Hippocampal formation (tissue), 2 donors: ENCODE measurements at regions not wholly inside any gene's neighbourhood (a gene's known extent, or its start where the extent isn't known, plus 50 kb on each side); places are given as distances from the start of the nearest gene placed in this dataset.
"Not testable (repeated sequence)": the region's sequence is repeated elsewhere in the genome, so short reads cannot be mapped to it uniquely, and the experiment has no call there.

Experiments used
- DNase-seq, 2 donors: peaks; one replicate each; lab custom pipeline; 2025; lab: John Stamatoyannopoulos, UW

DNA sequence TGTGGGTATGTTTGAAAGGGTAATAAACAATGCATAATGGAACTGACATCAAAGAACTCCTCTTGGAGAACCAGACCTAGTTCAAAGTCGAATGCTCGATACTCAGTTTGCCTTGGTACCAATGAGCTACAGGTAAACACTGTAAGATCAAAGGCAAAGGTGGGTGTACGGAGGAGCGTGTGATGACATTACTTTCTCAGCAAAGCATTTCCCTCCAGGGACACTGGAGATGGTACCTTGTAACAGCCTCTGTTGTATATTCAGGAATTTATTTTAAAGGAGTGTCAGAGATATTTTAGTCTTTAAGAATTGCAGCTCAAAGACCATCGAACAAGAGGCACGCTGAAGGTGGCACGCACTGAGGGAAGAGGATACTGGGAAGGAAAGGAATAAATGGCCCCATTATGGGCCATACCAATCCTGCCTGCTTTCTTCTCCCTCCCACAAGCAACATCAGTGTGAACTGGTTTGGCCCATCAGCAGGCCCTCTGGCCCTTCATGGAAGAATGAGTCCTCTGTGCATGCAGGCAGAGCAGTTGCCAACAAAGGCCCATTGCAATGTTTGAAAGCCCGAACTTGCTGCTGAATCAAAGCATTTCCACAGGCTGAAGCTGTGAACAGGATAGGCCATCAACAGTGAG is 410.2 kb downstream of the ACTL7B start:
- DNase-seq = peak; percentile 83 to 88

DNA sequence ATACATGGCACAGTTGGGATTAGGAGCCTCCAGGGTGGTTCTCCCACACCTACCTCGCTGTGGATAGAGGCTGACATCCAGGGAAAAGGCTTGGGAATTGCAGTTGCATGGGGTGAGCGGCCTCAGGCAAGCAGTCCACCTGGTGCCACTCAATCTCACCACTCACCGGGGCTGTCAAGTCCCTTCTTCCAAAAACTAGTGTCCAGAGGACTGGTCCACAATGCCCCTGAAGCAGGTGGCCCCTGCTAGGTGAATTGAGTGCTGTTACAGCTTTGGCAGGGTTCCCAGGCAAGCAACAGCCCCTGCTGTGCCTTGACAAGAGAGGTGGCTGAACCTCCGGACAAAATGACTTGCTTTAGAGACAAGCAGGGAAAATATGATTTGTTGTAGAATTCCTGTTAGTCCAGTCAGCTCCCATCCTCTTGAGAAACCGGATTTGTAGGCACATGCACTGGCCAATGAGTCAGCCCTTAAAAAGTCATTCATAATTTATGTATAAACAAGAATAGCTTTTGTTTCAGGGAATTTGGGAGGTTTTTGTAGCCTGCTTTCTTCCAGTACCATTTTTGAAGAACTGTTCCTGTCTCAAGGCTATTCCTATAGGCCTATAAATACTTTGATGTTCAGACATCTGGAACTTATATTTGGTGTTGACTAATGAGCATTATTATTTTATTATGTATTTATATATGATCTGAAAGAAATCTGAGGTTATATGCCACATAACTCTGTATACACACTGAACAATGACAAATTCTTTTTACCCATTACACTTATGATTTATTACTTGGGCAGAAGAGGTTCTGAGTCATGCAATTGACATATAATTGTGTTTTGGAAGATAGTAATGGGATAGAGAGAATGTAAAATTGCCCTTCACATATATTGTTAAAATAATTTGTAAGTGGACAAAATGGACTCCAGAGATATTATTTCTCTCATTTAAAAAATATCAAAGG is 411.1 kb downstream of the ACTL7B start:
- no peak for DNase-seq

DNA sequence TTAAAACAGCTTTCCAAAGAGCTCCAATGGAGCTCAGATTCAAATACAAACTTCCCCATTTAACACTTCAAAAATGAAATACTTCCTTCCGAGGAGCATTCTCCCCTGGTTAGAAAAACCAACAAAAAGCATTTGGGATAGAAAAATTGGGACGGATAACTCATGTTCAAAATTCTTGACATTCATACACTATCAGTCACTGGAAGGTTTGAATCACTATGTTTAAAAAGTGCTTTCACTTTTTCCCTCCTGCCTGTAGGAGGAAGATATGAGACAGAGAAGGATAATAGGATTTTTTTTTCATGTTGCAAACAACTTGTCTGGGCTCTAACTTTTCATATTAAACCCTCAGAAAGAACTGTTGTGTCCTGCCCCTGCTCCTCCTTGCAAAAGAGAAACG is 412.0 kb downstream of the ACTL7B start:
- no peak for DNase-seq

DNA sequence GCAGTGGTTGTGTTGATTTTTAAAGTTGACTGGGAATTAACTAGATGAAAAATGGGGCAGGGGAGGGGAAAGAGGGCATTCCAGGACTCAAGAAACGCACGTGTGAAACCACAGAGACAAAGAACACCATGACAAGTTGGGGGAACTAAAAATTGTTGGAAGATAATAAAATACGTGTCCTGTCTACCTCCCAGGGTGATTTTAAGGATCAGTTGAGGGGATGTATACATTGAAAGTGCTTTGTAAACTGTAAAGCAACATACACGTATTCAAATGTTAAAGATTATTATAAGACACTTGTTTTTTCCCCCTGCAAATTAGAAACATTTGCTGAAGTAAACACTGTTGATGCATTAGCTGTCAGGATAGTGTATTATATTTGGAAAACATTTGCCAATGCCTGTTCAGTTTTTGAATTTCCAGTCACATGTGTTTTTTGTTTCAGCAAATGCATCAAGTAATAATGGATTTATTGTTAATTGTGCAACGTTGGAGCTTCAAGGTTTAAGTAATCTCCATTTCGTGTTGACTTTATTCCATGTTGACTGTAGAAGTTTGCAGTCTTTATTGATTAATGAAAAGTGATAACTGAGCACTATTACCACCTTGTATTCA is 412.7 kb downstream of the ACTL7B start:
- DNase-seq = no peak

DNA sequence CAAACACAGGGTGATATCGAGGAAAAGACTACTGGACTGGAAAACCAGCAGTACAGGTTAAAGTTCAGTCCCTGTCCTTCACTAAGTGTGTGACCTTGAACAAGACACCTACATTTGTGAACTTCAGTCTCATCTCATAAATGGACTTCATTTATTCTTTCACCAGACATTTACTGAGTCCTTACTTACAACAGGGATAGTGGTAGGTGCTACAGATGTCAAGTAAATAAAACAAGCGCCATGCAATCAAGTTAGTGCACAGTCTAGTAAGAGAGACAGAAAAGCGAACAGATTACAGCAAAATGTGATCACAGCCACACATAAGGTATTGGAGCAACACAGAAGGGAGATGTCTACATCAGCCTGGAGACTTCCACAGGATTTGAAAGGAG is 413.2 kb downstream of the ACTL7B start:
- no peak for DNase-seq

DNA sequence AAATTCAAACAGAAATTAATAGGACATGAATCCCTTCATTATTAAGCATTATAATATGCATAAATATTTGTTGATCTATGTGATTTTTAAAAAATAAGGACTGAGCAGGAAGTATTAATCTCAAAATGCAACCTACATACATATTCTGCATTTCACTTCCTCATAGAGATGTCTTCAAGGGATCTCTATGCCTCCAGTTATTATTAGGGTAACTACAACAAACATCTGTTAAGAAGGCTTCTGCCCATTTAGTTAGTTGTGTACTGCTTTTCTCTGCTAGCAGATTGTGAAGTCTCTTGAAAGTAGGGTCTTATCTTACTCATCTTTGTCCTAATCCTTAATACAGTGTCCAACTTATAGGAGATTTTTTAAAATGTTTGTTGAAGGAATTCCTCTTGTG is 414.1 kb downstream of the ACTL7B start:
- DNase-seq = no peak

DNA sequence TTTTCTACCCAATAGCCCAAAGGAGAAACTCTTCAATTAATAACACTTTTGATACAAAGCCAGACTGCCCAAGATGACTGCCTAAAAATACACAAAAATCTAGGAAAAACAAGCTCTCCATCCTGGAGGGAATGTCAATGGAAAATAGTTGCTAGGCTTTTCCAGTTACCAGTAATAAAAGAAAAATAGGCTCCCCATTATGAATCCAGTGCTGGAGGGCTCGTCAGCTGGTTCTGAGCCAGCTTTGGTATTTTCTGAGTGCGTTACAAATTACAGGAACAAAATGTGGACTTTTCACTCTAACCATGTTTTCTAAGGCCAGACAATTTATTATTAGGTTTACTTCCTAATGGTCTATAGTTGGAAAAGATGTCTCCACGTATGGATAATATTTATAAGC is 414.5 kb downstream of the ACTL7B start:
- DNase-seq = no peak

DNA sequence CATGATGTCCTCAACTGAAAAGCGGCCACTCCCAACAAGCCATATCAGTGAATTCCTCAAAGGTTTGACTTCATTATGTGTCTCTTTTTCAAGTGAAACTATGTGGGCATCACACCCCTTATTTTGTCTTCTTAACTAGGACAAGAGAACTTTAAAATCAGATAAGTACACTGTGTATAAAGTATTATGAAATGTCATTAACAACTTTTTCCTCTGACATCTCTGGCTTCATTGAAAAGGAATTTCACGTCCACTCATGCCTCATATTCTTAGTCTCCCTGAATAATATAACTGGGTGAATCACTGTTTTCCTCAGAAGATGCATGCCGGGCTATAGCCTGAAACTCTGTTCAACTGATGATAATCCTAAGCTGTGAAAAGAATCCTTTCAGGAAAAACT is 415.8 kb downstream of the ACTL7B start:
- DNase-seq = no peak

DNA sequence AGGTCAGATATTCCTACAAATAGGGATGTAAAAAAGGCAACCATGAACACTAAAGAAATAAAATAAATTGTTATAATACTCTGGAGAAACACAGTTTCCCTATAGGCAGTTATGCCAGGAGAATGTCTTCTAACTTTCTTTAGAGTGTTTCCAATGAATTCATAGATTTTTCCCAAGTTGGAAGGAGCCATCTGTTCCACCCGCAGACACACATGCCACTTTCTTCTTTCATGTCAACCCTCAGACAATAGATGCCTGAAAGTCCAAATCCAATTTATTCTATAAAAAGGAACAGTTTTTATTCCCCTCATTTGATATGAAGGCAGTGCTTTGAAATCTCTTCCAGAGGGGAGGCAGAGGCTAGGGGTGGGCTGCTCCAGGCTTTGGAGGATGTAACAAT is 418.1 kb downstream of the ACTL7B start:
- no peak for DNase-seq

DNA sequence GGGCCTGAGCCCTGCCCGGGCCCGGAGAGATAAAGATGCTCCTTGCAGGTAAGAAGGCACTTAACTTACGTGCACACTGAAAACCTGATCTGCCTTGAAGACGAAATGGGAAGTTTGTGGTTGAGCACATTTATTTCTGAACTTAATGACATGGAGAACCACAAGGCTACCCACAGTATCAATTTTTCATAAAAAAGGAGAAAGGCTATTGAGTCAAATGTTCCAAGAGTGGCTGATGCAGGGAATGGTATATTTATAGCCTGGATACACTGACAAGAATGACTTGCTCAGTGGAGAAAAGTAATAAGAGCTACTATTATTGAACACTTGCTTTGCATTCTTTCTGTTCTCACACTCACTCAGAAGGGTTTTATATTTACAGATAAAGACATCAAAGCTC is 419.3 kb downstream of the ACTL7B start:
- DNase-seq = no peak

DNA sequence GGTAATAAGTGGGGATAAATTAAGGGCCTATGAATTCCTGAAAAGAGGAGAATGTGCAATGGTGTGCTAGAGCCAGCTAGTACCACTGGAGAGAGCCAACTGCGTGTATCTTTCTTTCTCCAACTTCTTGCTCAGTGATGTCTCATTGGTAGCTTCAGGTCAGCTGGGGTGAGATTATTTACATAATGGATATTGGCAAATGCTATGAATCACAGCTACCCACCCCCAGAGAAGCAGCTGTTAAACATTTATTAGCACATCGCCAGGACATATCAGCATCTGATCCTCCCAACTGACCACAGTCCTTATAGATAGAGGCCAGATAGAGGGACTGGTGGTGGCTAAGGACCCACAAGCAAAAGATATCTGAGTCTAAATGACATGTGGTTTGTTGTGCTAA is 421.3 kb downstream of the ACTL7B start:
- DNase-seq = no peak

DNA sequence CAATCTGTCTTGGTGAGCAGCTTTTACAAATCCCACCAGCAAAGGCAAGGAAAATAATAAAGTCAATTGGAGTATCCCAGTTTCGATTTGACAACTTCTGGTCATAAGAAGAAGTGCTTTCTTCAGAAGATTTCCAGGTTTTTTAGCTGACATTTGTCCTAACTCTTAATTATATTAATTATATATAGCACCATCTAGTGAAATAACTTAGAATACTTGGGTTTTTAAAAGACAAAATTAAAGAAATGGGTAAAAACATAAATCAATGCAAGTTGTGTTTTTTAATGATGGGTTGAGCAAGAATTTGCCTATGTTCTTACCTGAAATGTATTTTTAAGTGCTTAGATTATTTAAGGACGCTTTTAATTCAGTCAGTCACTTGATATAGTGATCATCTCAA is 421.8 kb downstream of the ACTL7B start:
- no peak for DNase-seq

DNA sequence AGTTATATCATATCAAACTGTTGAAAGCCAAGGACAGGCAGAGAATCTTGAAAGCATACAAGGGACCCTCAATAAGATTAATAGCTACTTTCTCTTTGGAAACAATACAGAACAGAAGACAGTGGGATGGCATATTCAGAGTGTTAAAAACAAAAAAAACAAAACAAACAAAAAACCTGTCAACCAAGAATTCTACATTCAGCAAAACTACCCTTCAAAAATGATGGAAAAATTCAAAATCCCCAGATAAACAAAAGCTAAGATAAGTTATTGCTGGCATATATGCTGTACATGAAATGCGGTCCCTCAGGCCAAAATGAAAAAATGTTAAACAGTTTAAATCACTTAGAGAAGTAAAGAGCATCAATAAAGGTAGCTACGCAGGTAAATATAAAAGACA is 425.1 kb downstream of the ACTL7B start:
- DNase-seq = no peak

DNA sequence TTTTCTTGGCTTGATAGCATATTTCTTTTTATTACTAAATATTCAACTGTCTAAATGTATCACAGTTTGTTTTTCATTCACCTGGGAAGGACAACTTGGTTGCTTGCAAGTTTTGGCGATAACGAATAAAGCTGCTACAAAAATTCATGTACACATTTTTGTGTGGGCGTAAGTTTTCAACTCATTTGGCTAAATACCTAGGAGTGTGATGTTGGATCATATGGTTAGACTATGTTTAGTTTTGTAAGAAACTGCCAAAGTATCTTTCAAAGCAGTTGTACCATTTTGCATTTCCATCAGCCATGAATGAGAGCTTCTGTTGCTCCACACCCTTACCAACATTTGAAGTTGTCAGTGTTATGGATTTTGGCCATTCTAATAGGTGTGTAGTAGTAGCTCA is 428.0 kb downstream of the ACTL7B start:
- no peak for DNase-seq

DNA sequence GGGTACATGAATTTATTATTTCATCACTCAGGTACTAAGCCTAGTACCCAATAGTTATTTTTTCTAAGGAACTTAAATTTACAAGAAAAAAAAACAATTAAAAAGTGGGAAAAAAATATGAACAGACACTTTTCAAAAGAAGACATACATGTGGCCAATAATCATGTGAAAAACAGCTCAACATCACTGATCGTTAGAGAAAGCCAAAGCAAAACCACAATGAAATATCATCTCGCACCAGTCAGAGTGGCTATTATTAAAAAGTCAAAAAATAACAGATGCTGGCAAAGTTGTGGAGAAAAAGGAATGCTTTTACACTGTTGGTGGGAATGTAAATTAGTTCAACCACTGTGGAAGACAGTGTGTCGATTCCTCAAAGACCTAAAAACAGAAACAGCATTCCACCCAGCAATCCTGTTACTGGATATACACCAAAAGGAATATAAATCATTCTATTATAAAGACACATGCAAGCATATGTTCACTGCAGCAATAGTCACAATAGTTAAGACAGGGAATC is 429.3 kb downstream of the ACTL7B start:
- not testable (repeated sequence) for DNase-seq

DNA sequence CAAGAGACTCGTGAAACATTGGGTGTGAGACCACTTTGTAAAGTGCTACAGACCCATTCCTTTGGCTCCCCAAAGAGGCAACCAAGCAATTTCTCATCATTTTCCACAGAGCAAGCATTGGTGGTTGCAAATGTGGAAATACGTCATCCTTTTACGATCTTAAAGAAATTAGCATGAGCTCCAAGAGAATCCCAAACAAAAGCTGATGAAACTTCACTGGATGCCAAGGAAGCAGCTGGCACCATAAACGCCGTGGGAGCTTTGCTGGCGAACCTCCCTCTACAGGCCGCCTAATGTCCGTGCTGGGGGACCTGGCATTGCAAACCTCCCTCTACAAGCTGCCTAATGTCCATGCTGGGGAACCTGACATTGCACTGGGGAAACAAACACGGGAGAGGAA is 432.4 kb downstream of the ACTL7B start:
- DNase-seq = no peak

DNA sequence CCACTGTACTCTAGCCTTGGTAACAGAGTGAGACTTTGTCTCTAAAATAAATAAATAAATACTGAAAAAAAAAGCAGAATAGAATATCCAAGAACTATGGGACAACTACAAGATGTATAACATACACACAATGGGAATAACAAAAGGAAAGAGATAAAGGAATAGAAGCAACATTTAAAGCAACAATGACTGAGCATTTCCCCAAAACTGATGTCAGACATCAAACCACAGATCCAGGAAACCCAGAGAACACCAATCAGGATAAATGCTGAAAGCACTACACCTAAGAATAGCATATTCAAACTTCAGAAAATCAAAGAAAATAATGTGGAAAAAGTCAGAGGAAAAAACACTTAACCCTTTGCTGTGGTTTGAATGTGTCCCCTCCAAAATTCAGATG is 436.4 kb downstream of the ACTL7B start:
- no peak for DNase-seq

DNA sequence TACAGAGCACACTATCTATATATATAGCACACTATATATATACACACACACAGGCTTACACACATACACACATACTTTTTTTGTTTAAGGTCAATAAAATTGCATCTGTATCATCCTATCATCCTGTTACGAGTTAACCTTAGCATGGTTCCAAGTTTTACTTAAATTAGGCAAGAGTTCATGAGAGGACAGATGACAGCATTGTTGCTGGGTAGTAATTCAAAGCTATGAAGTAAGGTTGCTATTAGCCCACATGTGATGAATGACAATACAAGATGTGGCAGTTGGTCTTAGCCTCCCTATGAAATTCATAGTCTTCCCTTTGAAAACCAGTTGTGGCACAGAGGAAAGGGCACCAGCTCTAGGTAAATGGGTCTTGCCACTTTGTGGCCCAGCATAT is 438.1 kb downstream of the ACTL7B start:
- DNase-seq = no peak

DNA sequence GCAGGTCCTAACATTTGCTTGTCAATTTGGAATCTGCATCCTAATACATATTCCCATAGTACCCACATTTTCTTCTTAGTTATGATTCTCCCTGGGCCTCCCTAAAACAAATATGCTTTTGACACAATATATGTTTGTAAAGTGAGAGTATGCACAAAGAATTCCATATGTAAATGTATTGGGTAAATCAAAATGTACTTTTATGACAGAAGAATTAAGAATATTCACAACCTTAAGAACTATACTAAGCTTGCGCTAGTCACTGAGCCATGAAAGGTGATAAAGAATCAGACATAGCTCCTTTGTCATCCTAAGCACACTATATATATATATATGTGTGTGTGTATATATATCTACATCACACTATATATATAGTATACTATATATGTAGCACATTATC is 438.5 kb downstream of the ACTL7B start:
- DNase-seq = no peak

DNA sequence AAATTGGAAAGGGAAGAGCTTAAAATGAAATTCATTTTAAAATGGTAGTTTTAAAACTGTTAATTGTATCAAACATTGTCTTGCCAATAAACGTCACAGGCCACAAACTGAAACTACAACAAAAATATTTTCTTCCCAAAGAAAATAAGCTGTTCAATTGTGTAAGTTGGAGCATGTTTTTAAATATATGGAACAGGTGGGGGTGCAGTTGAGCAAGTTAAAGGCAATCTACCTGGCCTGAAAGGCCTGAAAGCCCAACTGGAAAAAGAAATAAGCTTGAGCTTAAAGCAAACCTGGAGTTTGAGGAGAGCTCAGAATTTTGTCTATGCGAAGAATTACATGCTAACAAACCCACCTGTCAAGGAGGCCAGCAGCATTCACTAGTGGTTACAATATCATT is 439.5 kb downstream of the ACTL7B start:
- DNase-seq = no peak

DNA sequence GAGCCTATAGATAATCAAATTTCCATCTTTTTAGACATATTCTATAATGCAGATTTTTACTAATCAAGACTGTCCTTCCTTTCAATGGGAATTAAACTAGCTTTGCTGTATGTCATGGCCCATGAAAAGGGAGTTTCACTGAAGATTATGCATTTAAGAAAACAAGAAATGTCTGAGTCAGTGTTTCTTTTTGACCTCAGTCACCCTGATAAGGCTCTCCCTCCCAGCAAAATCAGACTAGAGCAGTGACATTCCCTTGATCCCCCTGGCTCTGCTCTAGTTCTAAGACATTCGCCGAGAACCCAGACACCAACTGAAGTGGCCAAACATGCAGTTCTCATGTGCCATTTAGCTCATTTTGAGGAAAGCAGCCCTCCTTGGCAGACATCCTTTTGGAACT is 442.0 kb downstream of the ACTL7B start:
- DNase-seq = no peak

DNA sequence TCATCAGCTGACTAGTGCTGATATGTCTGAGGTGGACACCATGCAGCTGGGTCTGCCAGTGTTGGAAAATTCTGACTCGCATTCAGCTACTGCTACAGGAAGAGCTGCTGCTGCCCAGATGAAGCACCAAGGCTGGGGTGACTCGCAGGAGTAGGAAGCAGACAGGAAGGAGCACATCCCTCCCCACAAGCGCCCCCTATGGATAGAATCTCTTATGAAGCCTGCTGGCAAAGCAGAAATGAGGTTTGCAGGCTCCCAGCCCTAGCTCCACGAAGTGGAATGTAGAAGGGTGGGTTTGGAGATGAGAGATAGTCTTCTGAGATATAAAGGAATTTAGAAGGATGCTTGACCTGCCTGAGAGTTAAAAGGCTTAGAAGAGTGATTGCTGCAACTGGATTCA is 443.0 kb downstream of the ACTL7B start:
- DNase-seq = no peak

DNA sequence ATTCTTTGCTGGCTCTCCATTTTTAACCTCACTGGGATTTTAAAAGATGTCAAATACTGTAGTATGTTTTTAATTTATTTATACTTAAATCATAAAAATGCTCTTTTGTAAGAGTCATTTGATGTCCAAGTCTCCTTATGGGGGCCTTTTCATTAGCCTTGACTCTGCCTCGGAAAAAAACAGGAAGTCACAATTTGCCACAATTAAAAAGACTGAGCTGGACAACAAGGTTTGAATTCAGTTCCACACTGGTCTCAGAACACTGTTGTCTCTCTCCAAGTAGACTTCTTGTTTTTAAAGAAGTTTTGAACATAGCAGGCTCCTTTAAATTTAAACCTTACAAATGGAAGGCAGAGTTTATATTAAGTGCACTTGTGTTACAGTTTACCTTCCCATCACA is 444.2 kb downstream of the ACTL7B start:
- DNase-seq = no peak
